OCI-LY7 (cell line): ENCODE measurements at regions not wholly inside any gene's neighbourhood (a gene's known extent, or its start where the extent isn't known, plus 50 kb on each side); places are given as distances from the start of the nearest gene placed in this dataset.

ENCODE experiments used
- BruUV-seq: library from RNA; stranded (reverse); fragments of 400-500 nt; replicated peaks from 2 replicates; lab custom pipeline; 2021; lab: Mats Ljungman, UMichigan
- CTCF ChIA-PET: fragments of 300-600 bp; sonication (Branson Sonifier 250); formaldehyde crosslinking; loops from one replicate; lab custom pipeline; 2022; ENCODE audit warnings: antibody characterized with exemption; ENCODE audit not compliant: unreplicated experiment; lab: Charles Lee
- POLR2A ChIA-PET: fragments of 300-600 bp; sonication (Branson Sonifier 250); formaldehyde crosslinking; loops from one replicate; lab custom pipeline; 2022; ENCODE audit warnings: antibody characterized with exemption; lab: Charles Lee
- DNase-seq: peaks from one replicate; pipeline ENCODE4 v3.0.0-alpha.2; 2015; ENCODE audit warnings: low spot score
- H2AFZ ChIP-seq: fragments of 200-600 bp; sonication (generic), shearing (Covaris generic); 2 replicates; pipeline ENCODE4 v1.6.1; 2014; ENCODE audit warnings: mild to moderate bottlenecking, antibody characterized with exemption, low read length, moderate library complexity
- H3K27ac ChIP-seq: fragments of 200-600 bp; sonication (generic); 2 replicates; pipeline ENCODE4 v1.5.1; 2014; ENCODE audit warnings: mixed run types, low read depth, mild to moderate bottlenecking, moderate library complexity, low read length, inconsistent platforms; ENCODE audit not compliant: poor library complexity, severe bottlenecking
- H3K36me3 ChIP-seq: fragments of 200-600 bp; sonication (generic); 2 replicates; pipeline ENCODE4 v1.6.1; 2014; ENCODE audit warnings: mild to moderate bottlenecking, antibody characterized with exemption, low read length, moderate library complexity, mixed read lengths; ENCODE audit not compliant: insufficient read depth
- H3K4me1 ChIP-seq: fragments of 200-600 bp; sonication (generic); 2 replicates; pipeline ENCODE4 v1.5.1; 2014; ENCODE audit warnings: mild to moderate bottlenecking, low read length; ENCODE audit not compliant: insufficient read depth, poor library complexity, severe bottlenecking
- H3K4me2 ChIP-seq: fragments of 200-600 bp; sonication (generic); 2 replicates; pipeline ENCODE4 v1.6.1; 2014; ENCODE audit warnings: mild to moderate bottlenecking, low read length
- H3K4me3 ChIP-seq: fragments of 200-600 bp; sonication (generic); 2 replicates; pipeline ENCODE4 v1.5.1; 2014; ENCODE audit warnings: mild to moderate bottlenecking, low read depth, low read length; ENCODE audit not compliant: poor library complexity, severe bottlenecking
- H3K79me2 ChIP-seq: fragments of 200-600 bp; sonication (generic); 2 replicates; pipeline ENCODE4 v1.6.1; 2016; ENCODE audit warnings: low read depth, mild to moderate bottlenecking, low read length, moderate library complexity, mixed read lengths; ENCODE audit not compliant: insufficient read depth
- H3K9me2 ChIP-seq: fragments of 200-600 bp; sonication (generic); 2 replicates; pipeline ENCODE4 v1.6.1; 2016; ENCODE audit warnings: mild to moderate bottlenecking, low read length, mixed read lengths; ENCODE audit not compliant: insufficient read depth
- H3K9me3 ChIP-seq: fragments of 200-600 bp; sonication (generic); 2 replicates; pipeline ENCODE4 v1.6.1; 2014; ENCODE audit warnings: mild to moderate bottlenecking, mixed run types, low read length, mixed read lengths
- H4K20me1 ChIP-seq: fragments of 200-600 bp; sonication (generic); 2 replicates; pipeline ENCODE4 v1.6.1; 2014; ENCODE audit warnings: mild to moderate bottlenecking, antibody characterized with exemption, low read length, moderate library complexity, mixed read lengths; ENCODE audit not compliant: insufficient read depth
- CTCF ChIP-seq: fragments of 200-600 bp; sonication (generic); conservative IDR thresholded peaks from 2 replicates; pipeline ENCODE4 v1.5.1; 2014; ENCODE audit warnings: mild to moderate bottlenecking, antibody characterized with exemption, low read length, moderate library complexity, mixed read lengths
- EZH2phosphoT487 ChIP-seq: fragments of 200-600 bp; sonication (generic); IDR thresholded peaks from 2 replicates; pipeline ENCODE4 v1.6.1; 2018; ENCODE audit warnings: low read depth, borderline replicate concordance, mild to moderate bottlenecking, mixed run types, antibody characterized with exemption, low read length, moderate library complexity, mixed read lengths
- intact Hi-C: fragments of 100-400 bp; cut with micrococcal nuclease; formaldehyde crosslinking; loops from one replicate; pipeline ENCODE4 v1.10.0; 2022; ENCODE audit not compliant: unreplicated experiment

GRCh38 chr18:22634464-22634863 lies 216.7 kb upstream of the CTAGE1 start:
- Histone ChIP-seq H4K20me1 (no peaks in the 10 kb centered on the region), H3K9me3 (no peaks in the 10 kb centered on the region), H3K36me3 (no peaks in the 10 kb centered on the region), H3K4me2 (no peak overlapping the region), H3K4me1 (no peaks in the 10 kb centered on the region), H3K9me2 (no peaks in the 10 kb centered on the region), H3K27ac (no peak overlapping the region), H3K79me2 (no peaks in the 10 kb centered on the region), H2AFZ (no peak overlapping the region), H3K4me3 (no peak overlapping the region)
- TF ChIP-seq CTCF (no peak), EZH2phosphoT487 (no peak)
- no TSS peak for BruUV-seq
- CTCF ChIA-PET = no interaction called here
- intact Hi-C loops = no loop called here
- no peak for DNase-seq
- POLR2A ChIA-PET = interaction anchor here (0.7 kb wide), 1 partner anchor 887 kb away, joined by 3 read pairs; no protein-coding TSS in a partner anchor

GRCh38 chr18:22637787-22638186 lies 220.1 kb upstream of the CTAGE1 start:
- ChIA-PET POLR2A (no interaction called here), CTCF (no interaction called here)
- Histone ChIP-seq H3K36me3 (no peaks in the 10 kb centered on the region), H3K79me2 (no peaks in the 10 kb centered on the region), H3K4me1 (no peaks in the 10 kb centered on the region), H3K9me3 (no peaks in the 10 kb centered on the region), H3K4me3 (no peak overlapping the region), H3K9me2 (no peaks in the 10 kb centered on the region), H4K20me1 (no peaks in the 10 kb centered on the region), H3K4me2 (no peak overlapping the region), H3K27ac (no peak overlapping the region), H2AFZ (no peak overlapping the region)
- no peak for TF ChIP-seq CTCF
- no peak for TF ChIP-seq EZH2phosphoT487
- no peak for DNase-seq
- intact Hi-C loops = no loop called here
- BruUV-seq = no TSS peak

- H4K20me1 ChIP-seq = no peaks in the 10 kb centered on the region
- intact Hi-C loops = no loop called here
- no peaks in the 10 kb centered on the region for H3K79me2 ChIP-seq
- H3K4me3 ChIP-seq = no peak overlapping the region
- CTCF ChIA-PET = no interaction called here
- H3K9me2 ChIP-seq = no peaks in the 10 kb centered on the region
- DNase-seq = no peak
- no peaks in the 10 kb centered on the region for H3K9me3 ChIP-seq
- H3K4me2 ChIP-seq = no peak overlapping the region
- H2AFZ ChIP-seq = no peak overlapping the region
- H3K27ac ChIP-seq = no peak overlapping the region
- no TSS peak for BruUV-seq
- TF ChIP-seq EZH2phosphoT487 = no peak
- TF ChIP-seq CTCF = no peak
- POLR2A ChIA-PET = no interaction called here
- H3K4me1 ChIP-seq = no peaks in the 10 kb centered on the region
- H3K36me3 ChIP-seq = no peaks in the 10 kb centered on the region
Measured at GRCh38 chr18:22639026-22639463, 221.3 kb upstream of the CTAGE1 start.
